NK-92 treated with Interleukin-12 subunit alpha and Interleukin-12 subunit beta, amount 100 ng/mL, for 24 hours (cell line): ENCODE measurements at regions not wholly inside any gene's neighbourhood (a gene's known extent, or its start where the extent isn't known, plus 50 kb on each side); places are given as distances from the start of the nearest gene placed in this dataset.

ENCODE experiments used
- DNase-seq: peaks from one replicate; lab custom pipeline; 2025; lab: John Stamatoyannopoulos, UW

- DNase-seq, result no peak
Measured at GRCh38 chr4:126778348-126778747, 854.4 kb upstream of the INTU start.

DNA sequence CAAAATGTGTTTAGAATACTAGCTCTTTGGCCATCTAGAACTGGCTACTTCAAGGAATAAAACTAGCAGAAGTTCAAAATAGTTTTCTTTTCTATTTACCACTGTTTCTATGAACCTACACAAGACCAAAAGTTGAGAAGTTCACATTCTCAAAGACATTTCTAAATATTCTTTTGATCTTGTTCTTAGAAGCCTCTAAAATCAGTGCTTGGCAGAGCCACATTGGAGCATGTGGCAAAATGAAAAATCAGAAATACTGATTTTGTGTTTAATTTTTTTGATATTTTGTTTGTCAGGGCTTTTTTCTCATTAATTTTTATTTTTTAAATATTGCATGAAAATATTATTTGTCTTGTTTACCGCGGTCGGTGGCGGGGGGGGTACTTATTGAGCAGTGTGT lies 853.8 kb upstream of the INTU start:
- DNase-seq, result no peak

- no peak for DNase-seq
Measured at GRCh38 chr4:126779436-126780166, 853.2 kb upstream of the INTU start.

- DNase-seq, result no peak
Measured at GRCh38 chr4:126783191-126783590, 849.6 kb upstream of the INTU start.

GRCh38 chr4:126784966-126785580 lies 847.7 kb upstream of the INTU start:
- DNase-seq, result no peak

GRCh38 chr4:126790633-126791032 lies 842.1 kb upstream of the INTU start:
- no peak for DNase-seq

DNA sequence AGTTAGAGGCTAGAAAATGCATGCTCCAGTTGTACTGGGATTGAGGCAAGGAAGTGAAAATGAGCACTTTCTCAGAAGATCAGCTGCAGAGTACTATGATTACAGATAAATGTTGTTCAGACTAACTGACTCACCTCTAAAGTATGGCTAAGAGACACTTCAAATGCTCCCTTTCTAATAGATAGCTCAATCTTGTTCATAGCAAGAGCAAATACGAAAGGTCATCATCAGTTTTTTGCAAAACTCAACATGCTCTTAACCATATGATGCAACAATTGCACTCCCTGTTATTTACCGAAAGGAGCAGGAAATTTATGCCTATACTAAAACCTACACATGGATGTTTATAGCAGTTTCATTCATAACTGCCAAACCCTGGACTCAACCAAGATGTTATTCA lies 838.4 kb upstream of the INTU start:
- no peak for DNase-seq

GRCh38 chr4:126798214-126798613 lies 834.5 kb upstream of the INTU start:
- DNase-seq, result no peak

DNA sequence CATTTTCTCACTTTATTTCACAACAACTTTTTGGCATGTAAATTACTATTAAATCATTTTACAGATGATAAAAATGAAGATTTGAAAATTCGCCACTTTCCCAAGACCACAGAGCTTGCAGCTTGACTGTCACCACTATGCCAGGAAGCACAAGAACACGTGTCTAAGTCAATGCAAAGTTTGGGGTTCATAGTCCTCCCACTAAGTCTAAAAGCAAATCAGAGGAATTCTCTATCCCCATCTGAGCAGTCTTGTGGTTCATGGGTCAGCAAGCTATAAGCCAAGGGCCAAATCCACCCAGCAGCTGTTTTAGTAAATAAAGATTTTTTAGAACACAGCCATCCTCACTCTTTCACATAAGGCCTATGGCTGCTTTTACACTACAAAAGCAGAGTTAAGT lies 833.3 kb upstream of the INTU start:
- no peak for DNase-seq

DNA sequence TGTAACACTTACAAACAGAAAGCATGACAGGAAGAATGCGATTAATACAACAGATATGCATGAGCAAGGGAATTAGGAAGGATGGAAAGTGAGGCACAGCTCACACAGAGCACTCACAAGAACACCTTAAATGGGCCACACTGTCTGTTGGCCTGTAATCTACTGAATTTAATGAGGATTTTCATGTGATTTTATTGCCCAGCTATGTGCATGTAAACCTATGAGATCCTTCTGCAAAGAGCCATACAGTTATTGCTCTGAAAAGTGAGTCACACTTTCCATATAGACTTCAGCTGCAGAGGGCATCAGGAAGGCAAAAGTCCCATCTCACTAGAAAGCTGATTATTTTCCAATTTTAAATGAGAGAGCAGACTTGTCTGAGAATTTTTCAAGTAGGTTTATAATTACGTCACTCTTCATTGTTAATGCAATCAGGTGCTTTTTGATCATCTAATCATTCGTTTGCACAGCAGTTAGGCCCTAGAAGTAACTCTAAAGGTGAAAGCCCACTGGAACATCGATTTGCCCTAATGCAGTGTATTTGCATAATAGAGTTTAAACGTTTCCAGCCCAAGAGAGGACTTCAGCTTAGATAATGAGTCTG lies 832.7 kb upstream of the INTU start:
- no peak for DNase-seq

- DNase-seq, result no peak
Measured at GRCh38 chr4:126800575-126801141, 832.1 kb upstream of the INTU start.

GRCh38 chr4:126807132-126807531 lies 825.6 kb upstream of the INTU start:
- DNase-seq, result no peak

- DNase-seq, result no peak
Measured at GRCh38 chr4:126812076-126812475, 820.7 kb upstream of the INTU start.

- DNase-seq, result no peak
Measured at GRCh38 chr4:126820631-126821030, 812.1 kb upstream of the INTU start.

- DNase-seq, result no peak
Measured at GRCh38 chr4:126821152-126821551, 811.6 kb upstream of the INTU start.

DNA sequence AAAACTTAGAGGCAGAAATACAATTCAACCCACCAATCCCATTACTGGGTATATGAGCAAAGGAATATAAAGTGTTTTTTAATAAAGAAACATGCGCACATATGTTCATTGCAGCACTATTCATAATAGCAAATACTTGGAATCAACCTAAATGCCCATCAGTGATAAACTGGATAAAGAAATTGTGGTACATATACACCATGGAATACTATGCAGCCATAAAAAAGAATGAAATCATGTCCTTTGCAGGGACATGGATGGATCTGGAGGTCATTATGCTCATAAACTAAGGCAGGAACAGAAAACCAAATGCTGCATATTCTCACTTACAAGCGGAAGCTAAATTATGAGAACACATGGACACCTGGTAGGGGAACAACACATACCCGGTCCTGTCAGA lies 807.7 kb upstream of the INTU start:
- no peak for DNase-seq

- no peak for DNase-seq
Measured at GRCh38 chr4:126827669-126828068, 805.1 kb upstream of the INTU start.

DNA sequence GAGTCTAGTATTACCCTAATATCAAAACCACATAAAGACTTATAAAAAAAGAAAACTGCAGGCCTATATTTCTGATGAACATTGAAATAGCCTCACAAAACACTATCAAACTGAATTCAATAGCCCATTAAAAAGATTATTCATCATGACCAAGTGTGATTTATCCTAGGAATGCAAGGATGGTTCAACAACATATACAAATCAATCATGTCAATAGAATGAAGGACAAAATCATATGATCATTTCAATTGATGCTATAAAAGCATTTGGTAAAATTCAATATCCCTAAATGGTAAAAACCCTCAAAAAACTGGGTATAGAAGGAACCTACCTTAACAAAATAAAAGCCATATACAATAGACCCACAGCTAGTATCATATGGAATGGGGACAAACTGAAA lies 797.9 kb upstream of the INTU start:
- no peak for DNase-seq

GRCh38 chr4:126838941-126839679 lies 793.6 kb upstream of the INTU start:
- no peak for DNase-seq

DNA sequence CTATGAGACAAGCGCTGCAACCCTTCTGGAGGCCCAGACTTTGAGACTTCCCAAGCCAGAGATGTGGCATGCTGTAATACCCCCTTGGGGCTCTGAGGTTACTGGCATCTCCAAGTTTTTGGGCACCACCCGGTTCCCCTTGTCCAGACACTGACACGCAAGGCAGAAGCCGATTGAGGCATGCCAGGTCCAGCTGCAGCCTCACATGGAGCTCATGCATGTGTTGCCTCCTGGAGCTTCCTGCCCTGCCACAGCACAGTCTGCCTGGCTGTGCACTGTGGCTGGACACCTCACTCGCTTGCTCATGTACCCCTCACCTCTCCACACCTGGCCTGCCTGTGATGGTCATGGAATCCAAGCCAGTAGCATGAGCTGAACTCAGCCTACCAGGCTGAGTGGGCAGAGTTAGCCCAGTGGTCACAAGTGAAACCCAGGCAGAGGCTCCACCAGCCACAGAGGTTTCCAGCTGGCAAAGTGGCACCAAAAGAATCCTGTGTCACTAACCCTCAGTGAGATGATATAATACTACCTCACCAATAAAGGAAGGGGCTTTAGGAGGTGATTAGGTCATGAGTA lies 789.2 kb upstream of the INTU start:
- no peak for DNase-seq

- DNase-seq, result no peak
Measured at GRCh38 chr4:126850286-126850685, 782.5 kb upstream of the INTU start.

DNA sequence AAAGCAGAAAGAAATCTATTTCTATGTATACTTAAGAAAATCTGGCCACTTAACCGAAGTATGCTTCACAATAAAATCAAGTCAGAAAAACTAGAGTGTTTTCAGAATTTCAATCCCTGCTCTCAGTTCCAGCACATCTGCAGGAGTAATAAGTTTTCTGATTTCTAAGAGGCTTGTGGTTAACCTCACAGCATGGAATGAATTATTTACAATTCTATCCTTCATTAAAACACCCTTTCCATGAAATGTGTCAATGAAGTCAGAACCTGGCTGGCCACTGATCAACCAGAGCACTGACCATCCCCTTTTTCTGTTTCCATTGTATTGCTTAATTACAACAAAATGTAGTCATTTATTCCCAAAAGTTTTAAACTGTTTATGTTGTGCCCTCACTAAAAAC lies 781.4 kb upstream of the INTU start:
- DNase-seq, result no peak
